Endothelial cell of umbilical vein (primary cell): ENCODE measurements at regions not wholly inside any gene's neighbourhood (a gene's known extent, or its start where the extent isn't known, plus 50 kb on each side); places are given as distances from the start of the nearest gene placed in this dataset.

Experiments used
- BruUV-seq: library from RNA; stranded (reverse); fragments of 400-500 nt; replicated peaks from 2 replicates; lab custom pipeline; 2021; lab: Mats Ljungman, UMichigan
- CTCF ChIA-PET: fragments of 300-600, 350-600 bp; sonication (Branson Sonifier 250); formaldehyde crosslinking; loops from one replicate; lab custom pipeline; 2021; ENCODE audit warnings: antibody characterized with exemption, inconsistent platforms; lab: Charles Lee
- POLR2A ChIA-PET: fragments of 300-600, 350-600 bp; sonication (Branson Sonifier 250); formaldehyde crosslinking; loops from one replicate; lab custom pipeline; 2021; ENCODE audit warnings: antibody characterized with exemption, inconsistent platforms; lab: Charles Lee
- DNase-seq: peaks from one replicate; pipeline ENCODE4 v3.0.0-alpha.2; 2011; ENCODE audit warnings: low read depth, low spot score
- FAIRE-seq: peaks from 2 replicates; lab custom pipeline; 2011; peaks lifted over from hg19 to GRCh38; lab: Jason Lieb, UNC
- H2AFZ ChIP-seq: 2 replicates; pipeline ENCODE4 v1.6.0; 2012; ENCODE audit warnings: low read depth, low read length, control low read depth, inconsistent platforms
- H3K27ac ChIP-seq: 2 replicates; pipeline ENCODE4 v1.5.1; 2011; ENCODE audit warnings: low read depth, mild to moderate bottlenecking, control low read depth, low read length, moderate library complexity; ENCODE audit not compliant: insufficient read depth
- H3K27me3 ChIP-seq, 2 experiments: 2 replicates each; pipeline versions ENCODE4 v1.6.0 to v1.6.1; 2011; ENCODE audit warnings: low read length in 2 of 2, mixed read lengths in 1 of 2; ENCODE audit not compliant: control insufficient read depth in 2 of 2, insufficient read depth in 2 of 2
- H3K36me3 ChIP-seq, 2 experiments: 2 replicates in 1 of 2; 3 replicates in 1 of 2; pipeline ENCODE4 v1.5.1; 2011; ENCODE audit warnings: low read length in 2 of 2, mild to moderate bottlenecking in 1 of 2, moderate library complexity in 1 of 2; ENCODE audit not compliant: control insufficient read depth in 2 of 2, insufficient read depth in 2 of 2; ENCODE audit errors: extremely low read depth in 1 of 2
- H3K4me1 ChIP-seq: 3 replicates; pipeline ENCODE4 v1.5.1; 2011; ENCODE audit warnings: mild to moderate bottlenecking, low read length; ENCODE audit not compliant: control insufficient read depth, insufficient read depth; ENCODE audit errors: extremely low read depth
- H3K4me2 ChIP-seq: 2 replicates; pipeline ENCODE4 v1.6.1; 2011; ENCODE audit warnings: low read length, control low read depth, mixed read lengths; ENCODE audit not compliant: insufficient read depth
- H3K4me3 ChIP-seq, 3 experiments: fragments of 200-600 bp in 1 of 3; sonication (generic), shearing (Covaris generic) in 1 of 3; replicated peaks in 1 of 3; 2 replicates each; pipeline ENCODE4 v1.5.1; 2011 to 2016; ENCODE audit warnings: control low read depth in 3 of 3, low read length in 3 of 3, mild to moderate bottlenecking in 2 of 3, inconsistent platforms in 1 of 3, low read depth in 1 of 3, moderate library complexity in 1 of 3; ENCODE audit not compliant: insufficient read depth in 1 of 3
- H3K79me2 ChIP-seq: 2 replicates; pipeline ENCODE4 v1.6.0; 2012; ENCODE audit warnings: low read length, inconsistent platforms; ENCODE audit not compliant: control insufficient read depth, insufficient read depth
- H3K9ac ChIP-seq: replicated peaks from 2 replicates; pipeline ENCODE3; 2011; ENCODE audit warnings: low read length, control low read depth; ENCODE audit not compliant: insufficient read depth; ENCODE audit errors: extremely low read depth
- H3K9me1 ChIP-seq: replicated peaks from 3 replicates; pipeline ENCODE4 v1.6.0; 2011; ENCODE audit warnings: mild to moderate bottlenecking, low read length; ENCODE audit not compliant: control insufficient read depth, insufficient read depth; ENCODE audit errors: extremely low read depth
- H3K9me3 ChIP-seq: replicated peaks from 2 replicates; pipeline ENCODE4 v1.5.1; 2012; ENCODE audit warnings: low read length, inconsistent platforms; ENCODE audit not compliant: control insufficient read depth, insufficient read depth
- H4K20me1 ChIP-seq: replicated peaks from 2 replicates; pipeline ENCODE3; 2011; ENCODE audit warnings: mild to moderate bottlenecking, low read length; ENCODE audit not compliant: control insufficient read depth, insufficient read depth; ENCODE audit errors: extremely low read depth
- EZH2 ChIP-seq: IDR thresholded peaks from 2 replicates; pipeline ENCODE4 v1.6.1; 2012; ENCODE audit warnings: borderline replicate concordance, low read depth, mild to moderate bottlenecking, moderate library complexity, low read length, inconsistent platforms; ENCODE audit not compliant: severe bottlenecking
- FOS ChIP-seq: IDR thresholded peaks from 2 replicates; pipeline ENCODE4 v1.6.1; 2011; ENCODE audit warnings: mild to moderate bottlenecking, low read length, moderate library complexity, borderline replicate concordance; ENCODE audit not compliant: insufficient read depth
- GATA2 ChIP-seq: IDR thresholded peaks from 2 replicates; pipeline ENCODE4 v1.7.0; 2011; ENCODE audit warnings: low read depth, mild to moderate bottlenecking, moderate library complexity, mixed read lengths, low read length; ENCODE audit not compliant: insufficient read length, insufficient read depth
- JUN ChIP-seq: IDR thresholded peaks from 2 replicates; pipeline ENCODE4 v1.6.1; 2011; ENCODE audit warnings: borderline replicate concordance, low read depth; ENCODE audit not compliant: insufficient read length, insufficient read depth
- MYC ChIP-seq: IDR thresholded peaks from one replicate; pipeline ENCODE4 v1.6.1; 2011; ENCODE audit warnings: mild to moderate bottlenecking, low read depth, low read length
- POLR2A ChIP-seq: IDR thresholded peaks from 2 replicates; pipeline ENCODE4 v1.6.1; 2012; ENCODE audit warnings: low read depth, mild to moderate bottlenecking, control low read depth, low read length
- POLR2AphosphoS5 ChIP-seq: IDR thresholded peaks from 2 replicates; pipeline ENCODE4 v1.6.1; 2012; ENCODE audit warnings: low read depth, mild to moderate bottlenecking, control low read depth, low read length, moderate library complexity; ENCODE audit not compliant: insufficient read depth
- dilution Hi-C: fragments of 300-500 bp; cut with MboI; formaldehyde crosslinking; loops from one replicate; pipeline ENCODE4 v1.15.0; 2019; ENCODE audit warnings: low sequenced_read_pairs; ENCODE audit not compliant: extremely low pct_ligation_motif_present
- intact Hi-C: fragments of 100-400 bp; cut with micrococcal nuclease; formaldehyde crosslinking; loops from one replicate; pipeline ENCODE4 v1.10.0; 2022
- TF ChIP-seq, protein P1 (sequence below), 2 donors: IDR thresholded peaks; 1 replicate in 1 of 2; 2 replicates in 1 of 2; pipeline ENCODE4 v1.5.1; 2011; ENCODE audit warnings: low read length in 2 of 2, mild to moderate bottlenecking in 2 of 2, moderate library complexity in 2 of 2, control low read depth in 1 of 2, inconsistent platforms in 1 of 2, low read depth in 1 of 2; ENCODE audit not compliant: insufficient read depth in 1 of 2; ENCODE audit errors: extremely low read depth in 1 of 2
- TF ChIP-seq, protein P2 (sequence below): IDR thresholded peaks from 2 replicates; pipeline ENCODE4 v1.6.1; 2011; ENCODE audit not compliant: insufficient read depth, insufficient read length

DNA sequence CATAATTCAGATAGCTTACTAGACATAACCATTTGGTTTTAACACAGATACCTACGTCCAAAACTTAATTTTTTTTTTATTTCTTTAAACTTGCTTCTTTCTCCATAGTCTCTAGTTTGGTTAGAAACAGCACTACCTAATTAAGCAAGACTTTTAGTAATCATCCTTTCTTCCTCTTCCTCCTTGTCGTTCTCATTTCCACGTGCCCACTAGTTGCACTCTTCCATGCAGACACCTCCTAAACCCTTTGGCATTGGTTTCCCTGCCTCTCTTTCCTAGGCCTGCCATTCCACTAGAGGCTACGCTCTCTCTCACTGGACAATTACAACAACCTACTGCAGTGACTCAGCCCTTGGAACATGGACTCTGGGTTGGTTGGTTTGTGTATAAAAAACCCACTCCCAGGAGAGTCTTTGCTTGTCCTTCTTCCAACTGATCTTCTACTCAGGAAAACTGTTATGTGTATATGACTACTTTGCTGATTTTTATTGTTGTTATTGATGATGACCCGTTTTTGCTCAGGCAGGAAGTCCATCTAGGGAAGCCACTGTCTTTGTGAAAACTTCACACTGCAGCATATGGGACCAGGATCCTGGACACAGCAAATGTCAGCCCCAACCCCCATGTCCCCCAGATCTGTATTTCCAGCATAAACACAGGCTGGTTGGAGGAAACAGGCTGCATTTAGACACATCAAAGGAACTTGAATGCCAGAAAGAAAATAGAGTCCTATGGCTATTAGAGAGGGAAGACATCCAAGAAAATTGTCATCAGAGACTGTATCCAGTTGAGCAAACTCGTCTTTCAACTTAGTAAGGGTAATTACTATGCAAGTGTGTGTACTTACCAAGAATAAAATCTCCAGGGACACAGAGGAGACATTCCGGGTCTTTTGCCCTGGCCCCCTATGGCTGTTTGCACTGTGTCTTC is 503.2 kb downstream of the GADD45G start:
- dilution Hi-C loops (no loop called here), intact Hi-C loops (loop anchor here (10.0 kb wide), 2 partner anchors 133 to 193 kb away; no protein-coding TSS in a partner anchor)
- Histone ChIP-seq H3K4me3 (no peak overlapping the region), H3K79me2 (no peaks in the 10 kb centered on the region), H3K27ac (no peak overlapping the region), H3K4me2 (no peak overlapping the region), H4K20me1 (no peaks in the 10 kb centered on the region), H3K4me1 (no peaks in the 10 kb centered on the region), H3K9me3 (no peaks in the 10 kb centered on the region), H3K9me1 (no peaks in the 10 kb centered on the region), H3K9ac (no peak overlapping the region), H3K27me3 (no peaks in the 10 kb centered on the region), H2AFZ (no peak overlapping the region), H3K36me3 (no peaks in the 10 kb centered on the region)
- FAIRE-seq: no peak
- TF ChIP-seq, protein P1, sequence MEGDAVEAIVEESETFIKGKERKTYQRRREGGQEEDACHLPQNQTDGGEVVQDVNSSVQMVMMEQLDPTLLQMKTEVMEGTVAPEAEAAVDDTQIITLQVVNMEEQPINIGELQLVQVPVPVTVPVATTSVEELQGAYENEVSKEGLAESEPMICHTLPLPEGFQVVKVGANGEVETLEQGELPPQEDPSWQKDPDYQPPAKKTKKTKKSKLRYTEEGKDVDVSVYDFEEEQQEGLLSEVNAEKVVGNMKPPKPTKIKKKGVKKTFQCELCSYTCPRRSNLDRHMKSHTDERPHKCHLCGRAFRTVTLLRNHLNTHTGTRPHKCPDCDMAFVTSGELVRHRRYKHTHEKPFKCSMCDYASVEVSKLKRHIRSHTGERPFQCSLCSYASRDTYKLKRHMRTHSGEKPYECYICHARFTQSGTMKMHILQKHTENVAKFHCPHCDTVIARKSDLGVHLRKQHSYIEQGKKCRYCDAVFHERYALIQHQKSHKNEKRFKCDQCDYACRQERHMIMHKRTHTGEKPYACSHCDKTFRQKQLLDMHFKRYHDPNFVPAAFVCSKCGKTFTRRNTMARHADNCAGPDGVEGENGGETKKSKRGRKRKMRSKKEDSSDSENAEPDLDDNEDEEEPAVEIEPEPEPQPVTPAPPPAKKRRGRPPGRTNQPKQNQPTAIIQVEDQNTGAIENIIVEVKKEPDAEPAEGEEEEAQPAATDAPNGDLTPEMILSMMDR (IDR thresholded peaks at IDR 0.05; ENCODE audit: extremely low read depth in 1 of 2, insufficient read depth in 1 of 2, low read depth in 1 of 2, low read length in 2 of 2): no peak
- TF ChIP-seq, protein P2, sequence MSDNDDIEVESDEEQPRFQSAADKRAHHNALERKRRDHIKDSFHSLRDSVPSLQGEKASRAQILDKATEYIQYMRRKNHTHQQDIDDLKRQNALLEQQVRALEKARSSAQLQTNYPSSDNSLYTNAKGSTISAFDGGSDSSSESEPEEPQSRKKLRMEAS: no peak
- TF ChIP-seq JUN (no peak), MYC (no peak), POLR2A (no peak), FOS (no peak), GATA2 (no peak), EZH2 (no peak), POLR2AphosphoS5 (no peak)
- no TSS peak for BruUV-seq
- CTCF ChIA-PET: interaction anchor here (0.8 to 9.1 kb wide), 5 partner anchors 8 to 514 kb away, joined by 3 to 373 read pairs (median 5); partner anchors contain the start of gene GADD45G
- POLR2A ChIA-PET: no interaction called here
- no peak for DNase-seq
